ENCODE measurements at regions not wholly inside any gene's neighbourhood (a gene's known extent, or its start where the extent isn't known, plus 50 kb on each side); places are given as distances from the start of the nearest gene placed in this dataset.

DNA sequence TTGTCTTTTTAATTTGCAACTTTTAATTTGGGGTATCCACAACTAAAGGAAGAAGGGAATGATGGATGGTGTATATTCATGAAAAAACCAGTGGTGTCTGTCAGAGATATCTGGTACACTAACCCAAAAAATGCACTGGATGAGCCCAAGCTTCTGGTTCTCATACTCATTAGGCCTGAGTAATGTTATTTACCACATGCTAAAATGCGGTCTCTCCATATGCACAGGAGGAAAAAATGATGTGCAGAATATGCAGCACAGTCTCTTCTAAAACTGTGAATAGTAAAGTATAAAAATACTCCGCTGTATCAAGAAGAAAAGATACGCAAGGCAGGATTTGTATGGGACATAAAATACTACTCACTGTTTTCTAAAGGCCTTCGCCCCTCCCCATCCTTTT is 275.6 kb upstream of the NAV3 start:
- Histone ChIP-seq H3K36me3 (replicated peaks in 1 of 2) (no peaks in the 10 kb centered on the region), H3K9me3 (replicated peaks in 1 of 3) (no peaks in the 10 kb centered on the region), H3K27me3 (no peaks in the 10 kb centered on the region), H3K27ac (no peak overlapping the region), H3K4me1 (replicated peaks in 1 of 2) (no peaks in the 10 kb centered on the region), H3K4me3 (no peak overlapping the region)
- WGBS, 4 donors = 21 to 79% (median 56%) methylated on average over 4 of the region's 4 CpGs
- intact Hi-C loops (cut with DNase I) = no loop called here
- no peak for DNase-seq
- no peak for TF ChIP-seq POLR2A (IDR thresholded peaks at IDR 0.05)

GRCh38 chr12:77553976-77554619 is 276.6 kb upstream of the NAV3 start:
- intact Hi-C loops (cut with DNase I) = no loop called here
- Histone ChIP-seq H3K4me1 (replicated peaks in 1 of 2) (no peaks in the 10 kb centered on the region), H3K4me3 (no peak overlapping the region), H3K9me3 (replicated peaks in 1 of 3) (no peaks in the 10 kb centered on the region), H3K27me3 (no peaks in the 10 kb centered on the region), H3K27ac (no peak overlapping the region), H3K36me3 (replicated peaks in 1 of 2) (no peaks in the 10 kb centered on the region)
- DNase-seq = no peak
- 87 to 90% (median 88%) methylated on average over 1 of the region's 1 CpG for WGBS, 4 donors
- TF ChIP-seq, protein P1, sequence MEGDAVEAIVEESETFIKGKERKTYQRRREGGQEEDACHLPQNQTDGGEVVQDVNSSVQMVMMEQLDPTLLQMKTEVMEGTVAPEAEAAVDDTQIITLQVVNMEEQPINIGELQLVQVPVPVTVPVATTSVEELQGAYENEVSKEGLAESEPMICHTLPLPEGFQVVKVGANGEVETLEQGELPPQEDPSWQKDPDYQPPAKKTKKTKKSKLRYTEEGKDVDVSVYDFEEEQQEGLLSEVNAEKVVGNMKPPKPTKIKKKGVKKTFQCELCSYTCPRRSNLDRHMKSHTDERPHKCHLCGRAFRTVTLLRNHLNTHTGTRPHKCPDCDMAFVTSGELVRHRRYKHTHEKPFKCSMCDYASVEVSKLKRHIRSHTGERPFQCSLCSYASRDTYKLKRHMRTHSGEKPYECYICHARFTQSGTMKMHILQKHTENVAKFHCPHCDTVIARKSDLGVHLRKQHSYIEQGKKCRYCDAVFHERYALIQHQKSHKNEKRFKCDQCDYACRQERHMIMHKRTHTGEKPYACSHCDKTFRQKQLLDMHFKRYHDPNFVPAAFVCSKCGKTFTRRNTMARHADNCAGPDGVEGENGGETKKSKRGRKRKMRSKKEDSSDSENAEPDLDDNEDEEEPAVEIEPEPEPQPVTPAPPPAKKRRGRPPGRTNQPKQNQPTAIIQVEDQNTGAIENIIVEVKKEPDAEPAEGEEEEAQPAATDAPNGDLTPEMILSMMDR (IDR thresholded peaks at IDR 0.05) = no peak
- TF ChIP-seq POLR2A (IDR thresholded peaks at IDR 0.05) = no peak

DNA sequence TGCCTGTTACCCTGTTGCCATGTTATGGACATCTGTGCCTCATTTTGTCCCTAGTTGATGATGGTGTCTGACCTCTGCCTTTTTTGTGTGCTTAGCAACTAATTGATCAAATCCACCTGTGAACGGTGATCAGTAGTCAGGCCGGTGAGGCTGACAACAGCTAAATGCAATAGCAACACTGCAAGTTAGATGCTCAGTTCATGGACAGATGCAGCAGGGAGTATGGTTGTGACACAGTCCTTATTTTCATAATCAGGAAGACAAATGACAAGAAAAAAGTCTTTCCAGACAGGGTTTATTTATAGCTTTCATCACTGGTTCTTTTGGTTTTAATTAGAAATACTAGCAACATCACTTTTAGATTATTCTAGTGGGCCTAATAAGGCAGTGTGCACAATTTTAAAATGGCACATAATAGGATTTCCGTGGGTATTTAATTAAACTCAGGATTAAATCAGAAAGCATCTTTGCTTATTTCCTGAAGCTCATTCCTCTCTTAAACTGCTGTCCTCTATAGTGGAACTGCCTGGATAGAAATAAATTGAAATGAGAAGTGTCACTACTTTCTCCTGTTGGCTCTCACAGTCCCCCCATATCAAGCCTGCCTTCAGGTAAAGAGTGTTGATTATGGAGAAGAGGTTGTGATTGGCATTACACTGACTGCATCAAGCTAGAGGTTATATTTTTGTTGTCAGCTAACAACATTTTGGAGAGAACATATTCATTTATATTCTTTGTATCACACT is 281.1 kb upstream of the NAV3 start:
- no peaks in the 10 kb centered on the region for H3K27me3 ChIP-seq
- TF ChIP-seq POLR2A (IDR thresholded peaks at IDR 0.05) = no peak
- TF ChIP-seq, protein P1 (IDR thresholded peaks at IDR 0.05) = no peak
- DNase-seq = no peak
- H3K9me3 ChIP-seq (replicated peaks in 1 of 3) = no peaks in the 10 kb centered on the region
- H3K27ac ChIP-seq = no peak overlapping the region
- intact Hi-C loops (cut with DNase I) = no loop called here
- no peaks in the 10 kb centered on the region for H3K4me1 ChIP-seq (replicated peaks in 1 of 2)
- no peaks in the 10 kb centered on the region for H3K36me3 ChIP-seq (replicated peaks in 1 of 2)
- 46 to 72% (median 54%) methylated on average over 3 of the region's 3 CpGs for WGBS, 4 donors
- no peak overlapping the region for H3K4me3 ChIP-seq

GRCh38 chr12:77548797-77549196 is 281.9 kb upstream of the NAV3 start:
- H3K4me3 ChIP-seq = no peak overlapping the region
- TF ChIP-seq, protein P1 (IDR thresholded peaks at IDR 0.05) = no peak
- no peak for TF ChIP-seq POLR2A (IDR thresholded peaks at IDR 0.05)
- DNase-seq = no peak
- no peaks in the 10 kb centered on the region for H3K9me3 ChIP-seq (replicated peaks in 1 of 3)
- H3K4me1 ChIP-seq (replicated peaks in 1 of 2) = no peaks in the 10 kb centered on the region
- no peaks in the 10 kb centered on the region for H3K27me3 ChIP-seq
- intact Hi-C loops (cut with DNase I) = no loop called here
- 52 to 84% (median 69%) methylated on average over 1 of the region's 1 CpG for WGBS, 4 donors
- H3K27ac ChIP-seq = no peak overlapping the region
- no peaks in the 10 kb centered on the region for H3K36me3 ChIP-seq (replicated peaks in 1 of 2)

Data from adrenal gland (tissue), 9 donors.